ENCODE measurements at regions not wholly inside any gene's neighbourhood (a gene's known extent, or its start where the extent isn't known, plus 50 kb on each side); places are given as distances from the start of the nearest gene placed in this dataset.

DNA sequence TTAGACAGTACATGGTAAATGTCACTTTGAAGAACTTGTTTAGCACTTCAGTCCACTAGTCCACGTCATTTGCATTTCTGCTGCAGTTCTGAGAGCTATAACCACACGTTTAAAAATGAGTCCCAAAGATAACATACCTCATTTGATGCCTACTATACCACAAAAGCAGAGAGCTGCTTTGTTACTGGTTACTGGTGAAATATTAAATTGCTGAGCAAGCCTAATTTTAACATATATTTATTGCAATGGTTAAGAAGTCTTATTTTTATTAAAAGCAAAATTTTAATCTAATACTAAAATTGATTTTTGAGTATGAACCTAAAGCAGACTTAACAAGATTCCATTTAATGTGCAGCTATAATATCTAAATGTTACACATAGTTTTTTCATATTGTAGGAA lies 1949.7 kb upstream of the PRR20A start:
- no peak for TF ChIP-seq POLR2A (IDR thresholded peaks at IDR 0.05; ENCODE audit: control extremely low read depth in 1 of 2, low read depth in 2 of 2, low read length in 2 of 2)
- TF ChIP-seq SIRT6 (IDR thresholded peaks at IDR 0.05; ENCODE audit: low read length) = no peak
- TF ChIP-seq EZH2 (IDR thresholded peaks at IDR 0.05; ENCODE audit: low read depth, low read length, severe bottlenecking) = no peak
- no peak for TF ChIP-seq CHD1 (IDR thresholded peaks at IDR 0.05; ENCODE audit: low read depth, low read length)
- TF ChIP-seq, protein P1, sequence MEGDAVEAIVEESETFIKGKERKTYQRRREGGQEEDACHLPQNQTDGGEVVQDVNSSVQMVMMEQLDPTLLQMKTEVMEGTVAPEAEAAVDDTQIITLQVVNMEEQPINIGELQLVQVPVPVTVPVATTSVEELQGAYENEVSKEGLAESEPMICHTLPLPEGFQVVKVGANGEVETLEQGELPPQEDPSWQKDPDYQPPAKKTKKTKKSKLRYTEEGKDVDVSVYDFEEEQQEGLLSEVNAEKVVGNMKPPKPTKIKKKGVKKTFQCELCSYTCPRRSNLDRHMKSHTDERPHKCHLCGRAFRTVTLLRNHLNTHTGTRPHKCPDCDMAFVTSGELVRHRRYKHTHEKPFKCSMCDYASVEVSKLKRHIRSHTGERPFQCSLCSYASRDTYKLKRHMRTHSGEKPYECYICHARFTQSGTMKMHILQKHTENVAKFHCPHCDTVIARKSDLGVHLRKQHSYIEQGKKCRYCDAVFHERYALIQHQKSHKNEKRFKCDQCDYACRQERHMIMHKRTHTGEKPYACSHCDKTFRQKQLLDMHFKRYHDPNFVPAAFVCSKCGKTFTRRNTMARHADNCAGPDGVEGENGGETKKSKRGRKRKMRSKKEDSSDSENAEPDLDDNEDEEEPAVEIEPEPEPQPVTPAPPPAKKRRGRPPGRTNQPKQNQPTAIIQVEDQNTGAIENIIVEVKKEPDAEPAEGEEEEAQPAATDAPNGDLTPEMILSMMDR (IDR thresholded peaks at IDR 0.05; ENCODE audit: control extremely low read depth in 1 of 3, insufficient read depth in 1 of 3, low read depth in 1 of 3, low read length in 3 of 3) = no peak
- TF ChIP-seq YY1 (IDR thresholded peaks at IDR 0.05; ENCODE audit: low read depth, low read length) = no peak
- TF ChIP-seq CEBPB (IDR thresholded peaks at IDR 0.05; ENCODE audit: low read depth, low read length) = no peak
- no peak for TF ChIP-seq SP2 (IDR thresholded peaks at IDR 0.05; ENCODE audit: low read length)
- no peak for TF ChIP-seq NRF1 (IDR thresholded peaks at IDR 0.05; ENCODE audit: low read depth, low read length)
- no peak for TF ChIP-seq SP1 (IDR thresholded peaks at IDR 0.05; ENCODE audit: low read depth, low read length)

Data from H1 (cell line).